ENCODE measurements at regions not wholly inside any gene's neighbourhood (a gene's known extent, or its start where the extent isn't known, plus 50 kb on each side); places are given as distances from the start of the nearest gene placed in this dataset.
"Not testable (repeated sequence)": the region's sequence is repeated elsewhere in the genome, so short reads cannot be mapped to it uniquely, and the experiment has no call there.

- TF ChIP-seq CTCF (IDR thresholded peaks at IDR 0.05; ENCODE audit: unreplicated experiment), result no peak
- peaks cover 29% of the 10 kb centered on the region for H3K9me3 Mint-ChIP-seq (ENCODE audit: low read depth)
- peaks cover 4% of the 10 kb centered on the region for H3K4me1 Mint-ChIP-seq (ENCODE audit: low read depth)
- no peak overlapping the region for H3K4me3 Mint-ChIP-seq (ENCODE audit: low read depth)
- H3K36me3 Mint-ChIP-seq (ENCODE audit: insufficient read depth), result peaks cover 6% of the 10 kb centered on the region
- H3K27ac Mint-ChIP-seq, result no peak overlapping the region
- no peak for DNase-seq (ENCODE audit: low spot score, unreplicated experiment)
- H3K27me3 Mint-ChIP-seq, result no peaks in the 10 kb centered on the region
These were observed 88.9 kb upstream of the ATF7IP2 start for GRCh38 chr16:10296956-10297340.

GRCh38 chr16:10297341-10298006 lies 88.4 kb upstream of the ATF7IP2 start:
- TF ChIP-seq CTCF (IDR thresholded peaks at IDR 0.05; ENCODE audit: unreplicated experiment), result no peak
- no peak for DNase-seq (ENCODE audit: low spot score, unreplicated experiment)
- Mint-ChIP-seq H3K4me3 (ENCODE audit: low read depth) (no peak overlapping the region), H3K27me3 (no peaks in the 10 kb centered on the region), H3K27ac (no peak overlapping the region), H3K9me3 (ENCODE audit: low read depth) (peaks cover 29% of the 10 kb centered on the region), H3K4me1 (ENCODE audit: low read depth) (peaks cover 4% of the 10 kb centered on the region), H3K36me3 (ENCODE audit: insufficient read depth) (peaks cover 6% of the 10 kb centered on the region)

GRCh38 chr16:10300905-10301304 lies 85.0 kb upstream of the ATF7IP2 start:
- H3K4me3 Mint-ChIP-seq (ENCODE audit: low read depth), result no peak overlapping the region
- no peaks in the 10 kb centered on the region for H3K36me3 Mint-ChIP-seq (ENCODE audit: insufficient read depth)
- no peak overlapping the region for H3K27ac Mint-ChIP-seq
- no peak for DNase-seq (ENCODE audit: low spot score, unreplicated experiment)
- H3K27me3 Mint-ChIP-seq, result no peaks in the 10 kb centered on the region
- TF ChIP-seq CTCF (IDR thresholded peaks at IDR 0.05; ENCODE audit: unreplicated experiment), result no peak
- peaks cover 13% of the 10 kb centered on the region for H3K9me3 Mint-ChIP-seq (ENCODE audit: low read depth)
- no peaks in the 10 kb centered on the region for H3K4me1 Mint-ChIP-seq (ENCODE audit: low read depth)

- not testable (repeated sequence) for H3K27me3 Mint-ChIP-seq; H3K27ac Mint-ChIP-seq; H3K4me1 Mint-ChIP-seq (ENCODE audit: low read depth); H3K36me3 Mint-ChIP-seq (ENCODE audit: insufficient read depth); DNase-seq (ENCODE audit: low spot score, unreplicated experiment); H3K4me3 Mint-ChIP-seq (ENCODE audit: low read depth)
- H3K9me3 Mint-ChIP-seq (ENCODE audit: low read depth), result peaks cover 10% of the 10 kb centered on the region
These were observed 84.3 kb upstream of the ATF7IP2 start for GRCh38 chr16:10301547-10301946.

- H3K4me1 Mint-ChIP-seq (ENCODE audit: low read depth), result peaks cover 2% of the 10 kb centered on the region
- TF ChIP-seq CTCF (IDR thresholded peaks at IDR 0.05; ENCODE audit: unreplicated experiment), result no peak
- no peaks in the 10 kb centered on the region for H3K27me3 Mint-ChIP-seq
- H3K9me3 Mint-ChIP-seq (ENCODE audit: low read depth), result peaks cover 6% of the 10 kb centered on the region
- H3K27ac Mint-ChIP-seq, result no peak overlapping the region
- no peak for DNase-seq (ENCODE audit: low spot score, unreplicated experiment)
- H3K36me3 Mint-ChIP-seq (ENCODE audit: insufficient read depth), result peaks cover 1% of the 10 kb centered on the region
- no peak overlapping the region for H3K4me3 Mint-ChIP-seq (ENCODE audit: low read depth)
These were observed 79.9 kb upstream of the ATF7IP2 start for GRCh38 chr16:10305912-10306311.
